PC-3 (cell line): ENCODE measurements at regions not wholly inside any gene's neighbourhood (a gene's known extent, or its start where the extent isn't known, plus 50 kb on each side); places are given as distances from the start of the nearest gene placed in this dataset.

Source experiments
- EZH2 ChIP-seq: fragments of 300-600 bp; sonication (generic); IDR thresholded peaks from one replicate; pipeline ENCODE4 v1.6.1; 2017; ENCODE audit warnings: antibody characterized with exemption, mild to moderate bottlenecking, low read length; ENCODE audit not compliant: unreplicated experiment
- EZH2phosphoT487 ChIP-seq: fragments of 300-600 bp; sonication (generic); IDR thresholded peaks from 2 replicates; pipeline ENCODE4 v1.6.1; 2018; ENCODE audit warnings: mild to moderate bottlenecking, antibody characterized with exemption, low read length, borderline replicate concordance
- TF ChIP-seq, protein P1 (sequence below): fragments of 300-600 bp; sonication (generic); conservative IDR thresholded peaks from 2 replicates; pipeline ENCODE4 v1.5.1; 2017; ENCODE audit warnings: antibody characterized with exemption, low read depth, mild to moderate bottlenecking, low read length

GRCh38 chr15:69843900-69844304 lies 253.8 kb downstream of the TLE3 start:
- TF ChIP-seq, protein P1, sequence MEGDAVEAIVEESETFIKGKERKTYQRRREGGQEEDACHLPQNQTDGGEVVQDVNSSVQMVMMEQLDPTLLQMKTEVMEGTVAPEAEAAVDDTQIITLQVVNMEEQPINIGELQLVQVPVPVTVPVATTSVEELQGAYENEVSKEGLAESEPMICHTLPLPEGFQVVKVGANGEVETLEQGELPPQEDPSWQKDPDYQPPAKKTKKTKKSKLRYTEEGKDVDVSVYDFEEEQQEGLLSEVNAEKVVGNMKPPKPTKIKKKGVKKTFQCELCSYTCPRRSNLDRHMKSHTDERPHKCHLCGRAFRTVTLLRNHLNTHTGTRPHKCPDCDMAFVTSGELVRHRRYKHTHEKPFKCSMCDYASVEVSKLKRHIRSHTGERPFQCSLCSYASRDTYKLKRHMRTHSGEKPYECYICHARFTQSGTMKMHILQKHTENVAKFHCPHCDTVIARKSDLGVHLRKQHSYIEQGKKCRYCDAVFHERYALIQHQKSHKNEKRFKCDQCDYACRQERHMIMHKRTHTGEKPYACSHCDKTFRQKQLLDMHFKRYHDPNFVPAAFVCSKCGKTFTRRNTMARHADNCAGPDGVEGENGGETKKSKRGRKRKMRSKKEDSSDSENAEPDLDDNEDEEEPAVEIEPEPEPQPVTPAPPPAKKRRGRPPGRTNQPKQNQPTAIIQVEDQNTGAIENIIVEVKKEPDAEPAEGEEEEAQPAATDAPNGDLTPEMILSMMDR = no peak
- TF ChIP-seq EZH2phosphoT487 = no peak
- TF ChIP-seq EZH2 = no peak
